ENCODE measurements at regions not wholly inside any gene's neighbourhood (a gene's known extent, or its start where the extent isn't known, plus 50 kb on each side); places are given as distances from the start of the nearest gene placed in this dataset.

GRCh38 chr4:19650903-19651864 lies 600.5 kb upstream of the SLIT2 start:
- TF ChIP-seq CTCF (IDR thresholded peaks at IDR 0.05; ENCODE audit: insufficient read depth, low read length, poor library complexity, severe bottlenecking) (no peak), EZH2phosphoT487 (conservative IDR thresholded peaks at IDR 0.05; ENCODE audit: low read length) (no peak)

Measured in SU-DHL-6 (cell line).